ENCODE measurements at regions not wholly inside any gene's neighbourhood (a gene's known extent, or its start where the extent isn't known, plus 50 kb on each side); places are given as distances from the start of the nearest gene placed in this dataset.

DNA sequence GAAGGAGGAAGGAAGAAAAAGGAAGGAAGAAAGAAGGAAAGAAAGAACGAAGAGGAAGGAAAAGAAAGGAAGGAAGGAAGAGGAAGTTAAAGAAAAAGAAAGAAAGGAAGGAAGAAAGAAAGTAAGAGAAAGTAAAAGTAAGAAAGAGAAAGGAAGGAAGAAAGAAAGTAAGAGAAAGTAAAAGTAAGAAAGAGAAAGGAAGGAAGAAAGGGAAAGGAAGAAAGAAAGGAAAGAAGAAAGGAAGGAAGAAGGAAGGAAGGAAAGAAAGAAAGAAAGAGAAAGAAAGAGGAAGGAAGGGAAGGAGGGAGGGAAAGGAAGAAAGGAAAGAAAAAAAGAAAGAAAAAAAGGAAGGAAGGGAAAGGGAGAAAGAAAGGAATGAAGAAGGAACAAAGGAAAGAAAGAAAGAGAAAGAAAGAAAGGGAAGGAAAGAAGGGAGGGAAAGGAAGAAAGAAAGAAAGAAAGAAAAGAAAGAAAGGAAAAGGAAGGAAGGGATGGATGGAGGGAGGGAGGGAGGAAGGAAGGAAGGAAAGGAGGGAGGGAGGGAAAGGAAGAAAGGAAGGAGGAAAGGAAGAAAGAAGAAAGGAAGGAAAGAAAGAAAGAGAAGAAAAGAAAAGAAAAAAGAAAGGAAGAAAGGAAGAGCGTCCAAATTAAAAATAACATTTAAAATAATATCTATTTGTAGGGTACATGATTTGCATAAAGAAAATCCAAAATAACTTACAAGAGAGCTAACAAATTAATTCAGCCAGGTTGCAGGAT is 827.9 kb downstream of the TSN start:
- no peak for ATAC-seq
- H3K9me3 ChIP-seq, result no peaks in the 10 kb centered on the region
- no peaks in the 10 kb centered on the region for H3K36me3 ChIP-seq (replicated peaks in 1 of 2; ENCODE audit: insufficient read depth in 1 of 2, low read depth in 2 of 2)
- TF ChIP-seq, protein P1, sequence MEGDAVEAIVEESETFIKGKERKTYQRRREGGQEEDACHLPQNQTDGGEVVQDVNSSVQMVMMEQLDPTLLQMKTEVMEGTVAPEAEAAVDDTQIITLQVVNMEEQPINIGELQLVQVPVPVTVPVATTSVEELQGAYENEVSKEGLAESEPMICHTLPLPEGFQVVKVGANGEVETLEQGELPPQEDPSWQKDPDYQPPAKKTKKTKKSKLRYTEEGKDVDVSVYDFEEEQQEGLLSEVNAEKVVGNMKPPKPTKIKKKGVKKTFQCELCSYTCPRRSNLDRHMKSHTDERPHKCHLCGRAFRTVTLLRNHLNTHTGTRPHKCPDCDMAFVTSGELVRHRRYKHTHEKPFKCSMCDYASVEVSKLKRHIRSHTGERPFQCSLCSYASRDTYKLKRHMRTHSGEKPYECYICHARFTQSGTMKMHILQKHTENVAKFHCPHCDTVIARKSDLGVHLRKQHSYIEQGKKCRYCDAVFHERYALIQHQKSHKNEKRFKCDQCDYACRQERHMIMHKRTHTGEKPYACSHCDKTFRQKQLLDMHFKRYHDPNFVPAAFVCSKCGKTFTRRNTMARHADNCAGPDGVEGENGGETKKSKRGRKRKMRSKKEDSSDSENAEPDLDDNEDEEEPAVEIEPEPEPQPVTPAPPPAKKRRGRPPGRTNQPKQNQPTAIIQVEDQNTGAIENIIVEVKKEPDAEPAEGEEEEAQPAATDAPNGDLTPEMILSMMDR (IDR thresholded peaks at IDR 0.05), result no peak
- no peak for TF ChIP-seq POLR2A (IDR thresholded peaks at IDR 0.05)
- DNase-seq, result no peak
- WGBS, 2 donors, result 74 to 75% methylated on average over 2 of the region's 2 CpGs
- H3K27ac ChIP-seq, result no peak overlapping the region
- intact Hi-C loops (cut with DNase I), result no loop called here
- no peaks in the 10 kb centered on the region for H3K27me3 ChIP-seq
- no peak overlapping the region for H3K4me3 ChIP-seq
- H3K4me1 ChIP-seq, result no peaks in the 10 kb centered on the region

DNA sequence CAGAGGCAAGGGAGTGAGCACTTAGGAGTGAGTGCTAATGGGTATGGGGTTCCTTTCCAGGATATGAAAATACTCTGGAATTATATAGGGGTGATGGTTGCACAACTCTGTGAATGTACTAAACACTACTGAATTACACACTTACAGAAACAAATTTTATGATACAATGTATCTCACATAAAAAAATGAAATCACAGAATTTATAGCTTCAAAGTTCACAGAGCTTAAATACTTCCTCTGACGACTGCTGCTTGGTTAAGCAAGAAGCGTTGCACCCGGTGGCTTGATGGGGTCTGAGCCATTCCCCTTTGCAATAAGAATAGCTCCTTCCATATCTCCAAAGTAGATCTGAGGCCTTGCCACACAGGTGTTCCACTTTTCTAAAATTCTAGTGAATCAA is 835.1 kb downstream of the TSN start:
- ATAC-seq, result no peak
- H3K27ac ChIP-seq, result no peak overlapping the region
- TF ChIP-seq POLR2A (IDR thresholded peaks at IDR 0.05), result no peak
- TF ChIP-seq, protein P1 (IDR thresholded peaks at IDR 0.05), result no peak
- DNase-seq, result no peak
- H3K36me3 ChIP-seq (replicated peaks in 1 of 2; ENCODE audit: insufficient read depth in 1 of 2, low read depth in 2 of 2), result no peaks in the 10 kb centered on the region
- H3K4me1 ChIP-seq, result no peaks in the 10 kb centered on the region
- intact Hi-C loops (cut with DNase I), result no loop called here
- no peaks in the 10 kb centered on the region for H3K27me3 ChIP-seq
- WGBS, 2 donors, result 66 to 75% methylated on average over 3 of the region's 3 CpGs
- H3K4me3 ChIP-seq, result no peak overlapping the region
- no peaks in the 10 kb centered on the region for H3K9me3 ChIP-seq

DNA sequence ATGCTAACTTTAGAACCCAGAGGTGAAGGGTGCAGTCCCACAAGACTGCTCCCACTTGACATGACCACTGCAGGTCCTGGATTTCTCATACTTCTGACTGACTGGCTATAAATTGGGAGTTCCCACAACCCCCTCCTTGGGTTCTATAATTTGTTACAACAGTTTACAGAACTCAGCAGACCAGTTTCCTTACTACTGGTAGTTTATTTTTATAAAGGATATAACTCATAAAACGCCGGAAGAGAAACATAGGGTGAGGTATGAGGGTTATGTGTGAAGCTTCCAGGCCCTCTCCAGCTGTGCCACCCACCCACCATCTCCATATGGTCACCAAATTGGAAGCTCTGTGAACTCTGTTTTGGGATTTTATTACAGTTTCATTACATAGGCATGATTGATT is 839.6 kb downstream of the TSN start:
- H3K9me3 ChIP-seq, result no peaks in the 10 kb centered on the region
- no peak overlapping the region for H3K27ac ChIP-seq
- DNase-seq (no peak), ATAC-seq (no peak)
- TF ChIP-seq, protein P1 (IDR thresholded peaks at IDR 0.05), result no peak
- TF ChIP-seq POLR2A (IDR thresholded peaks at IDR 0.05), result no peak
- intact Hi-C loops (cut with DNase I), result no loop called here
- H3K27me3 ChIP-seq, result no peaks in the 10 kb centered on the region
- H3K36me3 ChIP-seq (replicated peaks in 1 of 2; ENCODE audit: insufficient read depth in 1 of 2, low read depth in 2 of 2), result no peaks in the 10 kb centered on the region
- WGBS, 2 donors, result 40 to 61% methylated on average over 2 of the region's 2 CpGs
- no peaks in the 10 kb centered on the region for H3K4me1 ChIP-seq
- no peak overlapping the region for H3K4me3 ChIP-seq

DNA sequence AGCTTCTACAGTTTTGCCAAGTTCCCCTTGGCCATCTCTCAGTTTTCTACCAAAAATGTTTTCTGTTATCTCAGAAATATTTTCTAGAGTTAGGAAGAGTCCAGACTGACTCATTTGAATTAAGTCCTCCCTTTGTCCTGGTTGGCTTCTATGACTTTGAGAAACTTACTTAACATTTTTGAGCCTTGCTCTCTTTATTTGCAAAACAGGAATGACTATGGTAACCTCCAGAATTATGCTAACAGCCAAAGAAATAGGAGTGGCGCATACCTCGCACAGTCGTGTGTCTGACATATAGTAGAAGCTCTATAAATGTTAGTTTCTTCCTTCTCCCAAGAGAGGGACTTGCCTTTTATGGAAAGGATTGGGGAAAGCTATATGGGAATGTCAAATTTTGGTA is 841.1 kb downstream of the TSN start:
- H3K27me3 ChIP-seq, result no peaks in the 10 kb centered on the region
- intact Hi-C loops (cut with DNase I), result no loop called here
- no peak overlapping the region for H3K4me3 ChIP-seq
- no peaks in the 10 kb centered on the region for H3K4me1 ChIP-seq
- H3K9me3 ChIP-seq, result no peaks in the 10 kb centered on the region
- TF ChIP-seq, protein P1 (IDR thresholded peaks at IDR 0.05), result no peak
- no peak for TF ChIP-seq POLR2A (IDR thresholded peaks at IDR 0.05)
- 50 to 59% methylated on average over 3 of the region's 3 CpGs for WGBS, 2 donors
- H3K27ac ChIP-seq, result no peak overlapping the region
- H3K36me3 ChIP-seq (replicated peaks in 1 of 2; ENCODE audit: insufficient read depth in 1 of 2, low read depth in 2 of 2), result no peaks in the 10 kb centered on the region
- DNase-seq (no peak), ATAC-seq (no peak)

DNA sequence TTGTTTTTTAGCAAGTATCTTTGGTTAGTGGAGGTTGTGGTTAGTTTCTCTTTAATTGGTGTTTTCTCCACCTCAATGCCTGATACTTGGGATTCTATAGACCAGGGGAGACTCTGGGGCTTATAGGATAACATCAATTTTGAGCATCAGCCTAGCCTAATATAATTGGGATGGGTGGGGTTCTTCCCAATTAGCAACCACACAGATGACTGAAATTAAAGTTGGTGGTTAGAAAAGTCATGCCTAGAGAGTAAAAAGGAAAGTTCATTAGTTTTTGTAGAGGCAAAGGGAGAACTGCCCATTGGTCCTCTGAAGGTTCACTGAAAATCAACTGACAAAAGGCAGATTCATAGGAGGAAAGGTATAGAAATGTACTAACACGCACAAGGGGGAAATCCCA is 843.3 kb downstream of the TSN start:
- Histone ChIP-seq H3K27ac (no peak overlapping the region), H3K27me3 (no peaks in the 10 kb centered on the region), H3K9me3 (no peaks in the 10 kb centered on the region), H3K4me1 (no peaks in the 10 kb centered on the region), H3K4me3 (no peak overlapping the region), H3K36me3 (replicated peaks in 1 of 2; ENCODE audit: insufficient read depth in 1 of 2, low read depth in 2 of 2) (no peaks in the 10 kb centered on the region)
- ATAC-seq (no peak), DNase-seq (no peak)
- WGBS, 2 donors, result 63 to 68% methylated on average over 1 of the region's 1 CpG
- intact Hi-C loops (cut with DNase I), result no loop called here
- TF ChIP-seq POLR2A (IDR thresholded peaks at IDR 0.05), result no peak
- TF ChIP-seq, protein P1 (IDR thresholded peaks at IDR 0.05), result no peak

Data from body of pancreas (tissue), 4 donors.